Ovary (tissue), 7 donors: ENCODE measurements at regions not wholly inside any gene's neighbourhood (a gene's known extent, or its start where the extent isn't known, plus 50 kb on each side); places are given as distances from the start of the nearest gene placed in this dataset.

ENCODE experiments used
- DNase-seq, 5 donors: peaks; one replicate each; pipeline ENCODE4 v3.0.0-alpha.2; 2019 to 2020
- H3K27ac ChIP-seq, 2 donors: fragments of 200-600 bp; one replicate each; pipeline versions ENCODE4 v1.5.1 to v1.8.0; 2019 to 2022
- H3K27me3 ChIP-seq: fragments of 200-600 bp; one replicate; pipeline ENCODE4 v1.8.0; 2022
- H3K36me3 ChIP-seq: fragments of 200-600 bp; sonication (generic); one replicate; pipeline ENCODE4 v1.5.1; 2019
- H3K4me1 ChIP-seq: one replicate; pipeline ENCODE4 v1.8.1; 2013; ENCODE audit warnings: mild to moderate bottlenecking, moderate library complexity; ENCODE audit not compliant: insufficient read depth
- H3K4me3 ChIP-seq: fragments of 200-600 bp; sonication (generic); one replicate; pipeline ENCODE4 v1.5.1; 2017
- H3K9me3 ChIP-seq, 2 donors: fragments of 200-600 bp in 1 of 2; sonication (generic) in 1 of 2; one replicate each; pipeline versions ENCODE4 v1.5.1 to v1.8.1; 2013 to 2019; ENCODE audit warnings: mild to moderate bottlenecking in 1 of 2, moderate library complexity in 1 of 2
- EP300 ChIP-seq: sonication (generic); formaldehyde crosslinking; IDR thresholded peaks from one replicate; pipeline ENCODE4 v1.6.1; 2017; ENCODE audit warnings: antibody characterized with exemption
- POLR2A ChIP-seq: fragments of 450-650 bp; IDR thresholded peaks from one replicate; pipeline ENCODE4 v1.6.1; 2017; ENCODE audit warnings: antibody characterized with exemption, mild to moderate bottlenecking, moderate library complexity
- WGBS, 3 donors: extraction: QIAGEN DNeasy Blood & Tissue Kit in 1 of 3; methylation state at CpG; one replicate each; pipeline versions ENCODE4 v1.1.5 to v1.1.7; 2013 to 2017; 5-methylcytosine and 5-hydroxymethylcytosine counted together
- intact Hi-C, 4 donors: fragments of 100-400 bp; cut with DNase I; formaldehyde crosslinking; loops; one replicate each; pipeline versions ENCODE4 v1.11.0 to v1.15.1; 2022 to 2023
- TF ChIP-seq, protein P1 (sequence below), 3 donors: fragments of 450-650 bp in 2 of 3; fragments of 200-600 bp in 1 of 3; IDR thresholded peaks; one replicate each; pipeline versions ENCODE4 v1.5.1 to v1.8.0; 2016 to 2022; ENCODE audit warnings: antibody characterized with exemption in 3 of 3, mild to moderate bottlenecking in 1 of 3
- donor health status: DM: no; HTN: no; CAD: no; lungs with moderate emphysema.
- donor health status: DM: no; HTN: no; CAD: no.
- donor health status: Bipolar disorder and iron deficiency.
- donor health status: DM: no; HTN: no; CAD: no.
- donor health status: DM: yes; HTN: yes; CAD: no.

DNA sequence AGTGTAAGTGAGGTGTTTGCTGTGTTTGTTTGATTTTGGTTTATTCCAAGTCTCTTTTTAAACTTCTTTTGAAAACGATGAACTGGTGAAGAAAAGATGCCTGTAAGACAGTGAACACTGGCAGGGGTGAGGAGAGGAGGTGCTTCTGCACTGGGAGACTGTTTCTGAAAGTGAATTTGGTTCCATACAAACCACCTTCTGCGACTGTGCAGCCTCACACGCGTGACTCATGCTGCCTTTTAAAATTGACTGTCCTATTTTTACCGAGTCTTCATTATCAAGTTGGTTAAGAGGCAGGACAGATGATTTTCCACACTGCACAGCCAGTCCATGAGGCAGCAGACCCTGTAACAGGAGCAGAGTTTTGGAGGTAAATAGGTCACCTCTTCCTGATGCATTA lies 340.6 kb downstream of the MTRR start:
- no peak for DNase-seq
- H3K27ac ChIP-seq: no peak overlapping the region

DNA sequence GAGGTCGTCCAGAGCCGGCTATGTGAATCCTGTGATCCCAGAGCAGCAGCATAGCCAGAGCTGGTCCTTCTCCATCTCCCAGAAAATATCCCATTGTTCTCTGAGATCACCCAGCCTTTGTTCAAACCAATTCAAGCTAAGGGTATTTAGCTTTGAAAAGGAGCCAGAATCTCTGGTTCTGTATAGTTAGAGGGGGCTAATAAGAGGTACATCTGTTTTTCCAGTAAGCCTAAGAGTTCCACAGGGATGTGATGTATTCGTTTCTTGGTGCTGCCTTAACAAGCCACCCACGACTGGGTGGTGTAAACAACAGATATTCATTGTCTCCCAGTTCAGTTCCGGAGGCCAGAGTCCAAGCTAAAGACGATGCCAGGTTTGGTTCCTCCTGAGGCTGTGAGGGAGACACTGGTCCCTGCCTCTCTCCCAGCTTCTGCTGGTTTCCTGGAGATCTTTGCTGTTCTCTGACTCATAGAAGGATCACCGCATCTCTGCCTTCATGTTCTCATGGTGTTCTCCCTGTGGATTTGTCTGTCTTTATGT lies 344.8 kb downstream of the MTRR start:
- no peak for DNase-seq
- no peaks in the 10 kb centered on the region for H3K27me3 ChIP-seq
- H3K4me1 ChIP-seq: no peaks in the 10 kb centered on the region
- H3K36me3 ChIP-seq: no peaks in the 10 kb centered on the region
- no peak overlapping the region for H3K4me3 ChIP-seq
- H3K27ac ChIP-seq: no peak overlapping the region
- TF ChIP-seq, protein P1, sequence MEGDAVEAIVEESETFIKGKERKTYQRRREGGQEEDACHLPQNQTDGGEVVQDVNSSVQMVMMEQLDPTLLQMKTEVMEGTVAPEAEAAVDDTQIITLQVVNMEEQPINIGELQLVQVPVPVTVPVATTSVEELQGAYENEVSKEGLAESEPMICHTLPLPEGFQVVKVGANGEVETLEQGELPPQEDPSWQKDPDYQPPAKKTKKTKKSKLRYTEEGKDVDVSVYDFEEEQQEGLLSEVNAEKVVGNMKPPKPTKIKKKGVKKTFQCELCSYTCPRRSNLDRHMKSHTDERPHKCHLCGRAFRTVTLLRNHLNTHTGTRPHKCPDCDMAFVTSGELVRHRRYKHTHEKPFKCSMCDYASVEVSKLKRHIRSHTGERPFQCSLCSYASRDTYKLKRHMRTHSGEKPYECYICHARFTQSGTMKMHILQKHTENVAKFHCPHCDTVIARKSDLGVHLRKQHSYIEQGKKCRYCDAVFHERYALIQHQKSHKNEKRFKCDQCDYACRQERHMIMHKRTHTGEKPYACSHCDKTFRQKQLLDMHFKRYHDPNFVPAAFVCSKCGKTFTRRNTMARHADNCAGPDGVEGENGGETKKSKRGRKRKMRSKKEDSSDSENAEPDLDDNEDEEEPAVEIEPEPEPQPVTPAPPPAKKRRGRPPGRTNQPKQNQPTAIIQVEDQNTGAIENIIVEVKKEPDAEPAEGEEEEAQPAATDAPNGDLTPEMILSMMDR (IDR thresholded peaks at IDR 0.05): no peak
- TF ChIP-seq POLR2A (no peak), EP300 (no peak)
- intact Hi-C loops: no loop called here
- 40 to 74% (median 58%) methylated on average over 7 of the region's 7 CpGs for WGBS, 3 donors
- no peaks in the 10 kb centered on the region for H3K9me3 ChIP-seq

More for the DNA sequence above, 340.6 kb downstream of the MTRR start:
- H3K4me1 ChIP-seq: no peaks in the 10 kb centered on the region
- H3K9me3 ChIP-seq: no peaks in the 10 kb centered on the region
- intact Hi-C loops: no loop called here
- no peaks in the 10 kb centered on the region for H3K27me3 ChIP-seq
- WGBS, 3 donors: 57 to 78% (median 64%) methylated on average over 5 of the region's 5 CpGs
- TF ChIP-seq EP300: no peak
- no peak for TF ChIP-seq POLR2A
- TF ChIP-seq, protein P1 (IDR thresholded peaks at IDR 0.05): no peak
- H3K4me3 ChIP-seq: no peak overlapping the region
- H3K36me3 ChIP-seq: no peaks in the 10 kb centered on the region

DNA sequence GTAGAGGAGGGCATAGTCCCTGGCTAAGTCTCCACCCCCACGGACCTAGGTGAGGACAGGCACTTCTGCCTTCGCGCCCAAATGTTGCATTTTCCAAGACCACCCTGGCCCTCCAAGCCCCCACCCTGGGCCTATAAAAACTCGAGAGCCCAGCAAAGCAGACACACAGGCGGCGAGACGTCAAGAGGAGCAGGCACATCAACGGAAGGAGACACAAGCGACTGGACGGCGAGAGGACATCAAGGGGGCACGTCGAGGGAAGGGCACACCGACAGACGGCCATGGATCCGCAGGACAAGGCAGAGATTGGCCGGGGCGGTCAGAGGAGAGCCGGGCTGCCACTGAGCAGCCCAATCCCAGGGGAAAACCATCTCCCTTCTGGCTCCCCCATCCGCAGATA lies 348.0 kb downstream of the MTRR start:
- Histone ChIP-seq H3K9me3 (no peaks in the 10 kb centered on the region), H3K36me3 (no peaks in the 10 kb centered on the region), H3K27me3 (no peaks in the 10 kb centered on the region), H3K27ac (no peak overlapping the region), H3K4me3 (no peak overlapping the region), H3K4me1 (no peaks in the 10 kb centered on the region)
- 88 to 91% (median 89%) methylated on average over 20 of the region's 20 CpGs for WGBS, 3 donors
- no peak for DNase-seq
- intact Hi-C loops: no loop called here
- TF ChIP-seq, protein P1 (IDR thresholded peaks at IDR 0.05): no peak
- TF ChIP-seq EP300 (no peak), POLR2A (no peak)

DNA sequence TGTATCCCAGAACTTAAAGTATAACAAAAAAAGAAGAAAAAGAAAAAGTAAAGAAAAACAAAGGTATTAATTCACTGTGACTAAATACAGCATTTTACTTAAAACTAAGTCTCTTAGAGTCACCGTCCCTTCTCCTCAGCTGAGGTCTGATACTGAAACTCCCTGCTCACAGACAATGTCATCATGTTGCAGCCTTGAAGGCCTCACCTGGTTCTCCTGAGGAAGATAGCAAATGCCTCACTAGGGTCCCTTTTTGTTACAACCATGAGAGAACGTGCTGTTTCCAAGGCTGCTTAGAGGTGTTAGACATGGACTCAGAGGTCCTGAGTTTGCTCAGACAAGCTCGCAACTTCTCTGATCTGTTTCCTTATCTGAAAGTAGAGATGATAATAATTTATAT lies 357.2 kb downstream of the MTRR start:
- intact Hi-C loops: no loop called here
- H3K4me3 ChIP-seq: no peak overlapping the region
- WGBS, 3 donors: 92 to 96% (median 95%) methylated on average over 3 of the region's 3 CpGs
- H3K9me3 ChIP-seq: no peaks in the 10 kb centered on the region
- H3K27me3 ChIP-seq: no peaks in the 10 kb centered on the region
- no peak overlapping the region for H3K27ac ChIP-seq
- TF ChIP-seq, protein P1 (IDR thresholded peaks at IDR 0.05): no peak
- TF ChIP-seq POLR2A (no peak), EP300 (no peak)
- no peaks in the 10 kb centered on the region for H3K4me1 ChIP-seq
- H3K36me3 ChIP-seq: no peaks in the 10 kb centered on the region
- DNase-seq: no peak

DNA sequence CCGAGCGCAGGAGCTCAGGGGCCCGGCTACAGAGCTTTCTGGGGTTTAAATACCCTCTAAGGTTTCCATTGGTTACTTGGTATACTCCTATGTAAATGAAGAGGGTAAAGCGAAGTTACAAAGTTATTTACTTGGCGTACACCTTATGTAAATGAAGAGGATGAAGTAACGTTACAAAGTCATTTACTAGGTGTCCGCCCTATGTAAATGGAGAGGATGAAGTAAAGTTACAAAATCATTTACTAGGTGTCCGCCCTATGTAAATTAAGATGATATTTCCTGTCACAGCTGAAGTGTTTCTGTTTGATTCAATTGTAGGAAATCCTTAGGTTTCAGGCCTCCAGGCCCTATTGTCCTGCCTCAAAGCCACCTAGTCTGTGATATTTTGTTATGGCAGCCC lies 358.2 kb downstream of the MTRR start:
- H3K4me3 ChIP-seq: no peak overlapping the region
- H3K36me3 ChIP-seq: no peaks in the 10 kb centered on the region
- H3K4me1 ChIP-seq: no peaks in the 10 kb centered on the region
- TF ChIP-seq EP300 (no peak), POLR2A (no peak)
- TF ChIP-seq, protein P1 (IDR thresholded peaks at IDR 0.05): no peak
- intact Hi-C loops: no loop called here
- no peak for DNase-seq
- H3K9me3 ChIP-seq: no peaks in the 10 kb centered on the region
- WGBS, 3 donors: 81 to 89% (median 88%) methylated on average over 8 of the region's 8 CpGs
- H3K27ac ChIP-seq: no peak overlapping the region
- no peaks in the 10 kb centered on the region for H3K27me3 ChIP-seq
